GF-D8 (cell line): ENCODE measurements at regions not wholly inside any gene's neighbourhood (a gene's known extent, or its start where the extent isn't known, plus 50 kb on each side); places are given as distances from the start of the nearest gene placed in this dataset.

Experiments used
- DNase-seq: peaks from one replicate; lab custom pipeline; 2025; lab: John Stamatoyannopoulos, UW

DNA sequence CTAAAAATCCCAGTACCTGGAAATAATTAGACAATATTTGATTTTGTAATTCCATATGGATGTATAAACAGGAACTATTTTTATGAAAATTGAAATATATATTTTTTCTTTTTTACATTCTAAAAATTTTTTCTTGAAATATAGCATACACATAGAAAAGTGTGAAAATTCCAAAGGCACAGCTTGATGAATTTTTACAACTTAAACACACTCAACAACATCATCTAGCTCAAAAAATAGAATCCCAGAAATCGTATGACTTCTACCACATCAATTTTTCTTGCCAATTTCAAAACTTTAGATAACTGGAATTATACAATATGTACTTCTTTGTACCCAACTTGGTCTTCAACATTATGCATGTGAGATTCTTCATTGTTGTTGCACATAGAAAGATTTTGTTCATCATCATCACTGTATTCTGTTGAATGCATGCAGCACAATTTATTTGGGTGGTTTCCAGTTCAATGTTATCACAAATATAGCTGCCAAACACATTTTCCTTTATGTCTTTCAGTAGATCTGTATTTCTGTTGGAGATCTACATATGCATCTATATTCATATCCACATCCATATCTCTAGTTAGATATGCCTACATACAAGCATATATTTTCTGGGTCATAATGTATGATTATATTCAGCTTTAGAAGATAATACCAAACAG is 340.7 kb upstream of the SLIT2 start:
- DNase-seq: no peak

- no peak for DNase-seq
Measured at GRCh38 chr4:19905024-19905423, 346.7 kb upstream of the SLIT2 start.

DNA sequence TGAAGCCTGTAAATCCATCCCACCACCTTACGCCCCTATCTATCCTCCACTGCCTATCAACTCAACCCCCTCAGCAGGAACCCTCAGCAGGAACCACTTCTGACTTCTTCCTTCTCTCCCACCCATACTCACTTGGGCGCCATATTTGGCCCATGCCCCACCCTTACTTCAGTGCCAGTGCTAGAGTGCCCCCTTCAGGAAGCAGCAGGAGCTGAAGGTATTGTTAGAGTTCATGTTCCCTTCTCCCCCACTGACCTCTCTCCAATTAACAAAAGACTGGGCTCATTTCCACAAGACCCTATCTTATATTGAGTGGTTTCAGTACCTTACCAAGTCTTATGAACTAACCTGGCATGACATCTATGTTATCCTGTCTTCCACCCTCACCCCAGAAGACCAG is 363.1 kb upstream of the SLIT2 start:
- no peak for DNase-seq

DNA sequence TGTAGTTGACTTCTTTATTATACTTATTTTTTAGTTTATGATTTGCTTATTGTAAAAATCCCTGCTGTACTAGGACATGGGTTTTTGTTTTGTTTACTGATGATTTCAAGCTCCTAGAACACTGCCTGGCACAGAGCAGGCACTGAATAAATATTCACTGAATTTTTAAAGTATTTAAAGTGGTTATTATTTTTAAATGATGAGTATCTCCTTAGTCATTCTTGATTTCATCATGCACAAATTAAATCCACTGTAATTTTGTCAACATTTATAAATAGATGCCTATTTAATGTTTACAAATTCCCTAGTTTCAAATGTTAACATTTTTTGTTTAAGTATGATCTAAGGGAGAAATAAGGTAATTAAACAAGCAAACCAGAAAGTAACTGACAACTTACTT is 367.9 kb upstream of the SLIT2 start:
- DNase-seq: no peak

DNA sequence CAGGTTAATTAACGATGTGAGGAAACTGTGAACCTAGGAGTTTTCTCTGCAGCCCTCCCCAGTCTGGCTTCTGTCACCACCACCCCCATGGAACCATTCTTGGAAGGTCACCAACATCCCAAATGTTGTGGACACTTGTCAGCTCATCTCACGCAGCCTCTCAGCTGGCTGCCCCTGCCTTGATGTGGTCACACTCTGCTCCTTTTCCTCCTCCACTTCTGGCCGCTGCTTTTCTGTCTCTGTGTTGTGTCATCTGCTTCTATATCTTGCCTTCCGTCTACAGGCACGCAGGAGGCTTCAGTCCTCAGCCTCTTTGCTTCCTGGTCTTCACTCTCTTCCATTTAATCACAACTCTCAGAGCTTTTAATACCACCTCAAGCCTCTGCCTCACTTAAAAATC is 371.5 kb upstream of the SLIT2 start:
- DNase-seq: no peak

DNA sequence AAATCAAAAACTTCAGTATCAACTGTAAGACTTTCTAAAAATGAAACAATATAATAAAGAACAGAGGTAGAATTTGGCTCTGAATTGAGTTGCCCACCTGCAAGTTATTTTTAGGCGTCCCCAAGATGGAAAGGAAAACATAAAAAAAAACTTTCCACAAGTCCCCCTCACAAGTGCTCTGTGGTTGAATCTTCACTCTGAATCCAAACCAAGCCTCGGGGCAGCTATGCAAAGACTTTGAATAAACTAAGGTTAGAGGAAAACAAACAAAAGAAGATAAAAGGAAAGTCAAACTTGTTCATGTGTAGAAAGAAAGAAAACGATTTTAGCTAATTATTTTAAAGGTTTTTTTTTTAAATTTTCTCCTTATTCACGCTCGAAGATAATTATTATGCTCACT is 372.4 kb upstream of the SLIT2 start:
- DNase-seq: no peak

DNA sequence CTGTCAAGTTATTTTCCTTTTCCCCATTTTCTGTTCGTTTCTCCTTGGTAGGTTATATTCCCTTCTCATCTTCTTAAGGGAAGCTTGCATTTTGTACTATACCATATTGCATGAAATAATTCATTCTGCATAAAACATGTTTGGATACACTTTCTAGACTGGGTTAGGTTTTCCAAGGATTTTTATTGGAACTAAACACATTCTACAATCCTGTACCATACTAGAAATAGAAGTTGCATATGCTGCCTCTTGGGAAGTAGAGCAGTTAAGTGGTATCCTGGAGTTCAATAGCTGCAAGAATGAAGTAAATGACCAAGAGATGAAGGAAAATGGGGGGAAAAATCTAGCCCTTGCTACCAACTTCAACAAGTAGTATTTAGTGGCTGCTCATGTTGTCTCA is 393.7 kb upstream of the SLIT2 start:
- DNase-seq: no peak

GRCh38 chr4:19857380-19857779 is 394.3 kb upstream of the SLIT2 start:
- no peak for DNase-seq

GRCh38 chr4:19850909-19851308 is 400.8 kb upstream of the SLIT2 start:
- no peak for DNase-seq

DNA sequence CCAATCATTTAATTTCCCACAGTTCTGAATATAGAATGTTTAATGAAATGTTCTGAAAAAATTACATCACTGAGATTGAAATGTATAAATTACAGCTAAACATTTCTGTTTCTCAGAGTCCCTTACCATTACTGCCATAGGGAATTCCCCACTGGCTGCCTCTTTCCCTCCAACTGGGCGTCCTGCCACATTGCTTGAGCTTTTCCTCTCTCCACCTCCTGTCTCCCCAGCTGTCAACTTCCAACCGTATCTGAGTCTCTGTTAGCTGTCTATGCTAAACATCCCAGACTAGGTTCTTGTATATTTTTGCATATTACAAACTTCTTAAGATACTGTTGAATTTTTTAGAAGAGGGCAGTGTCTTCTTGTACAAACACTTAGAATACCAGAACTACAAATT is 407.3 kb upstream of the SLIT2 start:
- no peak for DNase-seq

DNA sequence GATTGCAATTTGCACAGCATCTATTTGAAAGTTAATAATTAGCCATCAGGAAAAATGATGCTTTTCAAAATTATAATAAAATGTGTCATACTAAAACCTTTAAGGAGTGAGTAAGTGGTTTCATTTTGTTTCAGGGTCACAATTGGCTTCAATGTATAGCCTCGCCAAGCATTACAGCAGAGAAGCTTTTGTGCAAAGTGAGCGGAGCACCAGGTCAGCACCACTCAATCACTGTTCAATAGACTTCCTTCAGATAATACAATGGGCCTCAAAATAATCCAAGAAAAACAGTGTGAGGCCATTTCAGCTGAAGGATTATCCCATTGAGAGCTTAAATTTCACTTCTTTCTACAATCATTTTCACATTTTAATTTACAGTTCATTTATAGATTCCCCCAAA is 409.2 kb upstream of the SLIT2 start:
- DNase-seq: no peak

GRCh38 chr4:19838858-19839257 is 412.8 kb upstream of the SLIT2 start:
- no peak for DNase-seq

DNA sequence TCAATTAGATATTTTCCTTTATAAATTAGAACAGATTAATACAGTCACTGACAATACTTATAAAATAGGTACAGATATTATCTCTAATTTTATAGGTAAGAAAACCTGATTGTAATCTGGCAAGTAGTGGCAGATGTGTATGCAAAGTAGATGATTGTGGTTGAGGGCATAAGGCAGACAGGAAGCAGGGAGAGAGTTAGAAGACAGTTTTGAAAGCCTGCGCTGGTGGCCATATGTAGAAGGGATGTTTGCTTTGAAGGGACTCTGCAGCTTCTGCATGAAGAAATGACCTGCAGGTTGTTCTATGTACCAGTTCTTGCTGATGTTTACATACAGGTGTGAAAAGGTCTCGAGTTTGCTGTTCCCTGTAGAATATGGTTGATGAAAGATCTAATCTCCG is 416.3 kb upstream of the SLIT2 start:
- DNase-seq: no peak

- DNase-seq: no peak
Measured at GRCh38 chr4:19832411-19832810, 419.3 kb upstream of the SLIT2 start.

DNA sequence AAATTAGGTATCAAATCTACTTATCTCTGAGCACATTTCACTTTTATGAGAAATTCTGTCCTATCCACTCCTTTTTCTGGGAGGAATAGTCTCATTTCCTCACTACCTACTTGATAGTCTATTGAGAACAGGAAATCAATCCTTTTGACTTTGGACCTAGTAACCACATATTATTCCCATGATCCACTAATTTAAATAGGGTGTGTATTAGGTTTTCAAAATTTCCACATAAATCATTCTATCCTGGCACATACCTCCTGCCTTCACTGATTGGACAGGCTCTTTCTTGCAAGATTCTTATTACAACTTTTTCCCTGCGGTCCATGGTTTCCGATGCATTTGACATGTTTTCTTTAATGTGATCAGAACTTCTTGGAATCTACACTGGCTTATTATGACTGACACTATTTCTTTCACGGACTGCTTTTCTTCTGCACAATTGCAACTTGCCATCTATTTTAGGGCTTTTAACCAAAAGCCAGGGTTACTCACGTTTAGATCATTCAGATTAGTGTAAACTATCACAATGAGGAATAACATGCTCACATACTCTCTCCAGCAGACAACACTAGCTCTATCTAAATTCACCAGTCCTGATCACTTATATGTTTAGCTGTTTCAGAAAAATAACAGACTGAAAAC is 419.9 kb upstream of the SLIT2 start:
- no peak for DNase-seq

DNA sequence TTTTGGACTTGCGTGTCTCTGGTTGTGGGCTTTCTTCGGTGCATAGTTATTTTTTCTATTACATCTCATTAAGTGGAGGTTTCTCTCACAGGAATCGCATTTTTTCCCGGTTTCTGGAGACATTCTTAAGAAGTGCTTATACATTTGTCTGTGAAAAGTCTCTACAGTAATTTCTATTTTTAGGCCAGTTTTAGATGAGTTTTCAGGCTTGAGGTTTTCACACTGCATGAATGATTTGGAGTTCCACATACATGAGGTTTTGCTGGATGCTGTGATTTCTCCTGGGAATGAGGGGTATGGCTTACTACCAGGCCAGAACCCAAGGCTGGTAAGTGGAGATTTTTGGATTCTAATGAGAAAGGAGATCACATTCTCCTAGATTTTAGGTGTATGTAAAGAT is 422.6 kb upstream of the SLIT2 start:
- DNase-seq: no peak

DNA sequence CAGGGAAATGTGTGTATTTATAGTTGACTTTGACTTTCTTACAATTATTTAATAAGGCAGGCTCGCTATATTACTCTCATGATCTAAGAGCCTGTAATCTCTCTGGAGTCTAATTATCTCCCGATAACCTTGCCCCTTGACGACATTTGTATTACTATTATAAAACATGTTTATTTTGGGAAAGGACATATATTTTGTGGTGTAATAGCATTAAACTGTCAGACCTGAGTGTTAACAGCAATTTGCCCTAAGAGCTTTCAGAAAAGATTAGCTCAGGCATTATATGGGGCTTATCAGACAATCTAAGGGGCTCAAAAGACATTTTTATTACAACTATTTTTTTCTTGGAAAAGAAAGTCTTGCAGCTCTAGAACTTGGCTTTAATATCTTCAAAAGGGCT is 427.9 kb upstream of the SLIT2 start:
- DNase-seq: no peak

DNA sequence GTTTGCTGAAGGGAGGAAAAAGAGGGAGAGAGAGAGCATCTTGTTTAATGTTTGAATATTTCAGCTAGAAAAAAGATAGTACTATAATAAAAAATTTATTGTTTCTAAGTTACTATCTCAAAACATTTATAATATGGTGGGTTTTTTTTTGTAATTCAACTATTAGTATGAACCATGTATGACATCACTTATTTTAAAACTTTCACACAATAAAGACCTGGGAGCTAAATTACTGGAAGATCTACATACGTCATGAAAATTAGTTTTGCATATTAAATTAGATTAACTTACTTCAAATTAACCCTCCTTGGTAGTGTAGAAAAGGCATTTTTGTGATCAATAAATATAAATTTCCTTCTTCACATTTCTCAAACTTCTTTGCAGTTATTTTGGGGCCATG is 432.0 kb upstream of the SLIT2 start:
- DNase-seq: no peak

GRCh38 chr4:19809989-19810388 is 441.7 kb upstream of the SLIT2 start:
- no peak for DNase-seq

DNA sequence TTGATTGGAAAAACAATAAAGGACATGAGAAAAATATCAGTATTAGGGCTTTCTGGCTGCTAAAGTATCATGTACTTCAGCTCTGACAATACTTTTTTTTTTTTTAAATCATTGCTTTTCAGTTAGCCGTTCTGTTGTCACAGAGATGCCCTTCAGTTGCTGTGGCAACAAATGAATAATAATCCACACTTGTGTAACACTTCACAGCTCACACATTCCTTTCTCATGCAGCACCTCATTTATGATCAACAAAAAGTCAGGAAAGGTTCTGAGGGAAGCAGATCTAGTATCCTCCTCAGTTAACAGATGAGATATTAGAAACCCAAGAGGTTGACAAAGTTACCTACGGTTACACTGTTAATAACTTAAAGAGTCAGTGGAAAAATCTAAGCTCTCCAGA is 444.2 kb upstream of the SLIT2 start:
- DNase-seq: no peak

- DNase-seq: peak; percentile 15
Measured at GRCh38 chr4:19806865-19807264, 444.8 kb upstream of the SLIT2 start.

DNA sequence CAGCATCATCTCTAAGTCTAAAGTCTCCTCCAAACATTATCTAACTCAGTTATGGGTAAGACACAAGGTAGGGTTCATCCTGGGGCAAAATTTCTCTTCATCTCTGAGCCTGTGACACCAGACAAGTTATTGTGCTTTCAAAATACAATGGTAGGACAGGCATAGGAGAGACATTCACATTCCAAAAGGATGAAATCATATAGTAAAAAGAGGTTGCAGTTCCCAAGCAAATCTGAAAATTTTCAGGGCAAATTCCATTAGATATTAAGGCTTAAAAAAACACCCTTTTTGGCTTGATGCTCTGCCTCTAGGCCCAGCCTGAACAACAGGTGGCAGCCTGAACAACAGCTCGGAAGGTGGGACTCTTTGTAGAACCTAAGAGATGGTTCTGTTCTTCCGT is 448.3 kb upstream of the SLIT2 start:
- no peak for DNase-seq

GRCh38 chr4:19793831-19794230 is 457.9 kb upstream of the SLIT2 start:
- DNase-seq: no peak

DNA sequence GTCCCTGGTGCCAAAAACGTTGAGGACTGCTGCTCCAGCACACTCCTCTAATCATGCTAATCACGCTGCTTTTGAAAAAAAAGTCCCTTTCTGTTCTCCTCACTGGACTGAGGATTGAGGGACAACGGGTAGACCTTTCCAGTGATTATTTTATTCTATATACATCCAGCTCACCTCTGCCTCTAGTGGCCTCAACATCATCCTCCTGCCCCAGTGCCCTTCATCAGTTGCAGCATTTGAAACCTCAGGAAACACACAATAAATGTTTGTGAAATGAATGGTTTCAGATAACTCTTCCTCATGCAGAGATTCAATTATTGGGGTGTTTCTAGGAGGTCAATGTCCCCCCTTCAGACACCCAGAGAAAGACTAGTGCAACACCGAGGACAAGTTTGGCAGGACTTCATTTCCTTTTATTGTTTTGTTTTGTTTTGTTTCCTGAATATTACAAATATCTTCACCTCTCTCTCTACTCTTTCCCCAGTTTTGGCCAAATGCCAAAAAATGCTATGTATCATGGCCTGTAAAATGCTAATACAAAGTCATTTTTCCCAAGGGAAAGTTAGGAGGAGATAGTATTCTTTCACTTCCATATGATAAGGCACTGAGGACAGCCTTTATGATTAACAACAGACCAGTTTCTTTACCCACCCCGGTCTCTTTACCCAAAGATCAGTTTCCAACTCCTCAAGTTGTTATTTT is 460.1 kb upstream of the SLIT2 start:
- DNase-seq: no peak
